CD14-positive monocyte (primary cell): ENCODE measurements at regions not wholly inside any gene's neighbourhood (a gene's known extent, or its start where the extent isn't known, plus 50 kb on each side); places are given as distances from the start of the nearest gene placed in this dataset.

Experiments
- DNase-seq, 3 donors: peaks; one replicate each; pipeline ENCODE4 v3.0.0-alpha.2; 2011 to 2022
- H2AFZ ChIP-seq: 2 replicates; pipeline ENCODE4 v1.6.0; 2012; ENCODE audit warnings: mild to moderate bottlenecking, low read depth, low read length, inconsistent platforms; ENCODE audit not compliant: insufficient read depth, poor library complexity, severe bottlenecking
- H3K27ac ChIP-seq, 2 donors: 1 replicate in 1 of 2; 2 replicates in 1 of 2; pipeline ENCODE4 v1.5.1; 2012 to 2013; ENCODE audit warnings: low read length in 2 of 2, control low read depth in 1 of 2, inconsistent platforms in 1 of 2, low read depth in 1 of 2, mild to moderate bottlenecking in 1 of 2
- H3K27me3 ChIP-seq, 2 donors: one replicate each; pipeline versions ENCODE4 v1.6.0 to v1.6.1; 2011 to 2013; ENCODE audit warnings: low read length in 2 of 2; ENCODE audit not compliant: control insufficient read depth in 2 of 2, insufficient read depth in 2 of 2
- H3K36me3 ChIP-seq, 2 donors: replicated peaks in 1 of 2; 1 replicate in 1 of 2; 2 replicates in 1 of 2; pipeline versions ENCODE4 v1.5.1 to v1.6.1; 2012 to 2013; ENCODE audit warnings: low read length in 2 of 2, control low read depth in 1 of 2, inconsistent platforms in 1 of 2, mild to moderate bottlenecking in 1 of 2; ENCODE audit not compliant: insufficient read depth in 2 of 2, control insufficient read depth in 1 of 2
- H3K4me1 ChIP-seq, 2 donors: 1 replicate in 1 of 2; 2 replicates in 1 of 2; pipeline versions ENCODE4 v1.5.1 to v1.6.1; 2012 to 2013; ENCODE audit warnings: low read length in 2 of 2, control low read depth in 1 of 2, inconsistent platforms in 1 of 2, mild to moderate bottlenecking in 1 of 2, moderate library complexity in 1 of 2; ENCODE audit not compliant: insufficient read depth in 2 of 2, control insufficient read depth in 1 of 2
- H3K4me2 ChIP-seq: replicated peaks from 2 replicates; pipeline ENCODE3; 2012; ENCODE audit warnings: low read length, moderate library complexity, mild to moderate bottlenecking; ENCODE audit not compliant: poor library complexity, severe bottlenecking; ENCODE audit errors: extremely low read depth
- H3K4me3 ChIP-seq, 3 experiments: fragments of 200-600 bp in 1 of 3; sonication (generic) in 1 of 3; replicated peaks in 1 of 3; 1 replicate in 2 of 3; 2 replicates in 1 of 3; pipeline ENCODE4 v1.5.1; 2011 to 2013; ENCODE audit warnings: low read length in 3 of 3, mild to moderate bottlenecking in 3 of 3, control low read depth in 2 of 3, low read depth in 2 of 3, inconsistent platforms in 1 of 3, moderate library complexity in 1 of 3
- H3K79me2 ChIP-seq: 2 replicates; pipeline ENCODE4 v1.6.0; 2012; ENCODE audit warnings: mild to moderate bottlenecking, control low read depth, inconsistent platforms, low read length, moderate library complexity; ENCODE audit not compliant: insufficient read depth
- H3K9ac ChIP-seq: 2 replicates; pipeline ENCODE4 v1.6.0; 2017; ENCODE audit warnings: low read length, mild to moderate bottlenecking; ENCODE audit not compliant: insufficient read depth, poor library complexity, severe bottlenecking
- H3K9me3 ChIP-seq, 2 donors: replicated peaks in 1 of 2; 1 replicate in 1 of 2; 2 replicates in 1 of 2; pipeline versions ENCODE4 v1.5.1 to v1.6.1; 2012 to 2013; ENCODE audit warnings: low read length in 2 of 2, control low read depth in 1 of 2; ENCODE audit not compliant: control insufficient read depth in 1 of 2, insufficient read depth in 1 of 2
- H4K20me1 ChIP-seq: 2 replicates; pipeline ENCODE4 v1.6.0; 2012; ENCODE audit warnings: mild to moderate bottlenecking, low read length, control low read depth, moderate library complexity; ENCODE audit not compliant: insufficient read depth
- H3K27ac Mint-ChIP-seq, 7 donors: one replicate each; pipeline ENCODE4 v1.8.0; 2020; ENCODE audit warnings: mild to moderate bottlenecking in 7 of 7, mixed read lengths in 7 of 7, moderate library complexity in 6 of 7, inconsistent platforms in 2 of 7
- H3K27me3 Mint-ChIP-seq, 3 donors: one replicate each; pipeline ENCODE4 v1.8.0; 2021 to 2022; ENCODE audit warnings: low read depth in 3 of 3, mild to moderate bottlenecking in 3 of 3, mixed read lengths in 3 of 3, moderate library complexity in 3 of 3, inconsistent platforms in 1 of 3
- H3K36me3 Mint-ChIP-seq, 2 donors: one replicate each; pipeline ENCODE4 v1.8.0; 2020; ENCODE audit warnings: mixed read lengths in 2 of 2, inconsistent platforms in 1 of 2, mild to moderate bottlenecking in 1 of 2
- H3K4me1 Mint-ChIP-seq: one replicate; pipeline ENCODE4 v1.8.0; 2020; ENCODE audit warnings: mild to moderate bottlenecking, mixed read lengths
- H3K4me3 Mint-ChIP-seq, 2 donors: one replicate each; pipeline ENCODE4 v1.8.0; 2020; ENCODE audit warnings: mild to moderate bottlenecking in 2 of 2, mixed read lengths in 2 of 2, moderate library complexity in 1 of 2
- H3K9me3 Mint-ChIP-seq, 7 donors: one replicate each; pipeline ENCODE4 v1.8.0; 2020 to 2022; ENCODE audit warnings: mixed read lengths in 7 of 7, mild to moderate bottlenecking in 6 of 7, moderate library complexity in 6 of 7, inconsistent platforms in 2 of 7
- CTCF ChIP-seq: fragments of 200-600 bp; IDR thresholded peaks from one replicate; pipeline ENCODE4 v1.8.0; 2022; ENCODE audit warnings: antibody characterized with exemption, mild to moderate bottlenecking
- WGBS: methylation state at CpG from one replicate; pipeline ENCODE4 v1.1.5; 2013; ENCODE audit warnings: missing lambda C conversion rate; ENCODE audit not compliant: insufficient coverage; 5-methylcytosine and 5-hydroxymethylcytosine counted together
- intact Hi-C, 2 donors: fragments of 100-400 bp; cut with micrococcal nuclease; formaldehyde crosslinking; loops; one replicate each; pipeline versions ENCODE4 v1.15.0 to v1.15.1; 2023

DNA sequence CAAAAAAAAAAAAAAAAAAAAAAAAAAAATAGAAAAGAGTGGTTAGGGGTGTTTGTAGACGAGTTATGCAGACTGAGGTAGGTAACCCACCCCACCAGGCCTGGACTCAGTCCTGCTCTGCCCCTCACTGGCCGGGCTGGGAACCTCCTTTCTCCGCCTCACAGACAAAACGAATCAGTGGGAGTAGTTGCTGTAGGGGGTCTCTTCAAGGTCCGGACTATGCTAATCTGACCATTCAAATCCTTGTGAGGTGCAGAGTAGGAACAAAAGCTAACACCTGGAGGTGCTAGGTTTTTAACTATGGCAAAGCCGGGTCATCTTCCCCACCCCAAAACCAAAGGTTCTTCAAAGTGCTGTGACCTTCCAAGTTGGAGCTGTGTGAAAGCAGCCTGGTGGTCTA is 223.7 kb downstream of the SLC4A3 start:
- Histone ChIP-seq H4K20me1 (no peaks in the 10 kb centered on the region), H3K4me1 (no peaks in the 10 kb centered on the region), H3K9me3 (no peaks in the 10 kb centered on the region), H3K27me3 (no peaks in the 10 kb centered on the region), H3K36me3 (no peaks in the 10 kb centered on the region), H3K27ac (no peak overlapping the region), H2AFZ (no peak overlapping the region), H3K4me3 (no peak overlapping the region), H3K4me2 (no peak overlapping the region), H3K79me2 (no peaks in the 10 kb centered on the region), H3K9ac (no peak overlapping the region)
- no peak overlapping the region for H3K27ac Mint-ChIP-seq
- no peaks in the 10 kb centered on the region for H3K36me3 Mint-ChIP-seq
- peaks cover 3 to 4% (median 4%) of the 10 kb centered on the region in 3 donors for H3K27me3 Mint-ChIP-seq
- no peak for DNase-seq
- no peaks in the 10 kb centered on the region for H3K4me1 Mint-ChIP-seq
- peaks cover 0 to 5% (median 4%) of the 10 kb centered on the region in 7 donors for H3K9me3 Mint-ChIP-seq
- no peak for TF ChIP-seq CTCF
- H3K4me3 Mint-ChIP-seq: no peak overlapping the region
- no CpG with 5 or more reads among the region's 6 CpGs for WGBS
- intact Hi-C loops: no loop called here

DNA sequence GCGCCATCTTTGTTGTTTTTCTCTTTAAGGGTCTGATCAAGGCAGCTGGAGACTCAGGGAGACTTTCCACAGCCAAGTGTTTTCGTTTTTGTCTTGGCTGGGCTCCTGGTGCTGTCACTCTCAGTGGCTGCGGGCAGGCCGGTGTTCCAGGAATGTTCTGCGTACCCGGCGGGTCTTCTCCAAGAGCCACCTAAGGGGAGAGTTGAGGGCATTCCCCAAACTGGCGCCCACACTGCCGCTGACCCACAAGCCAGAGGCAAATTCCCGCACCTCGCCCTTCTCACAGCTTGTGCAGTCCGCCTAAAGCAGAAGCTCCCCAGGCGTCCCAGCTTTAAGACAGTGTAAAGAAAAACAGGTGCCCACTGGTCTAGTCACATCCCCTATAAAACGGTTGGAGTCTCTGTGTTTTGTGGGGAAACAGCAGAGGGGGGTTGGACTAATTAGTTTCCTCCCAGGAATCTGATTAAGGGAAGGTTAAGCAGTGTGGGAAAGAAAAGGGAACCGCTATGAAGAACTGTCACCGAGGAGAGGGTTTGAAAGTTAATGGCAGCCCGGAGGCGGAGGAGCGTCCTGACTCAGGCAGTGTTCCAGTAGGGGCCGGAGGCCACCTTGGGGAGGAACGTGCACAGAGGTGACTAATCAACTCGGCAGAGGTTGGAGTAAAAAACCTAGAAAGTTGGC is 224.5 kb downstream of the SLC4A3 start:
- Histone ChIP-seq H3K9ac (no peak overlapping the region), H3K4me2 (no peak overlapping the region), H4K20me1 (no peaks in the 10 kb centered on the region), H3K27ac (no peak overlapping the region), H3K79me2 (no peaks in the 10 kb centered on the region), H2AFZ (no peak overlapping the region), H3K36me3 (no peaks in the 10 kb centered on the region), H3K9me3 (no peaks in the 10 kb centered on the region), H3K27me3 (no peaks in the 10 kb centered on the region), H3K4me3 (no peak overlapping the region), H3K4me1 (no peaks in the 10 kb centered on the region)
- peaks cover 0 to 10% (median 6%) of the 10 kb centered on the region in 7 donors for H3K9me3 Mint-ChIP-seq
- no peak overlapping the region for H3K27ac Mint-ChIP-seq
- H3K4me3 Mint-ChIP-seq: peak overlapping the region in 1 of 2 donors; percentile 10
- no peak for DNase-seq
- no peaks in the 10 kb centered on the region for H3K36me3 Mint-ChIP-seq
- intact Hi-C loops: no loop called here
- H3K4me1 Mint-ChIP-seq: no peaks in the 10 kb centered on the region
- H3K27me3 Mint-ChIP-seq: peaks cover 3 to 4% (median 4%) of the 10 kb centered on the region in 3 donors
- WGBS: 58% methylated on average over 20 of the region's 22 CpGs
- no peak for TF ChIP-seq CTCF
